GM04504 (cell line): ENCODE measurements at regions not wholly inside any gene's neighbourhood (a gene's known extent, or its start where the extent isn't known, plus 50 kb on each side); places are given as distances from the start of the nearest gene placed in this dataset.

Experiments used
- DNase-seq: peaks from one replicate; pipeline ENCODE4 v3.0.0-alpha.2; 2012; ENCODE audit warnings: low read depth

DNA sequence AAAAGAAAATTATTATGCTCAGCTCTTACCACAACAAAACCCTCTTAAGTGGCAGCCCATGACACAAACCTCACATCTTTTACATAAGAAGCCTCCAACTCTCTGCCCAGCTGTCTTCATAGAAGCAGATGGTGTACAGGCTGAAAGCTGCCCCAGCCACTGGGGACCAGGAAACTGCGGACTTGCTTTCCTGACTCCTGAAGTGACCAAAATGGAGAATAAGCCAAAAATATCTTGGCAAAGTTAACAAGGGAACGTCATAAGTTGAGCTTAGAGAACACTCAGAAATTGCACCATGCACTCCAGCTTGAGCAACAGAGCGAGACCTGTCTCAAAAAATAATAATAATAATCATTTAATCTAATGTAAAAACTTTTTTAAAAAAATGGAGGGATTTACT, 160.3 kb upstream of the CDYL start:
- peak; percentile 49 for DNase-seq

DNA sequence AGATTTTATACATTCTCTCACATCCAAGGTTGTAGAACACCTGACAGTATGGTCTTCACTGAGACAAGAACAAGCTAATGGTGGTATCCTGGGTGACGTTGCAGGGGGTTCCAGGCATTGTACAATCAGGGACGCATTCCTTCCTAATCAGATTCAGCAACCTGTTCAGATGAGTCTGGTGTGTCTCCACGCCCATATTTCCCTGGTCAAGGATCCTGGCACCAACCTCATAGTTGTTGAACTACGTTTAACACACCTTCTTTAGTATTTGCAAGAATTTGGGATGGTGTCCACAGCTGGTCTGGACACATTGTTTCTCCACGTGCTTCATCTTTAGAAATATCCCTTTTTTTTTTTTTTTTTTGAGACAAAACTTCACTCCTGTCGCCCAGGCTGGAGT, 161.0 kb upstream of the CDYL start:
- DNase-seq, result no peak

DNA sequence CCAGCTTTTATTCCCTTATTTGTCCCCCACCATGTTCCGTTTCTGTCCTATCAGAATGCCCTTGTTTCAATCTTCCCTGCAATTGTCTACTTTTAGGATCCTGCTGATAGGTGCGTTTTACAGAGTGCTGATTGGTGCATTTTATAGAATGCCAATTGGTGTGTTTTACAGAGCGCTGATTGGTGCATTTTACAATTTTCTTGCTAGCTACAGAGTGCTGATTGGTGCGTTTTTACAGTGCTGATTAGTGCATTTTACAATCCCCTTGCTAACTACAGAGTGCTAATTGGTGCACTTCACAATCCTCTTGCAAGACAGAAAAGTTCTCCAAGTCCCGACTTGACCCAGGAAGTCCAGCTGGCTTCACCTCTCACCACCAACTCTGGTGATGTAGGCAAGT, 161.6 kb upstream of the CDYL start:
- DNase-seq, result no peak

DNA sequence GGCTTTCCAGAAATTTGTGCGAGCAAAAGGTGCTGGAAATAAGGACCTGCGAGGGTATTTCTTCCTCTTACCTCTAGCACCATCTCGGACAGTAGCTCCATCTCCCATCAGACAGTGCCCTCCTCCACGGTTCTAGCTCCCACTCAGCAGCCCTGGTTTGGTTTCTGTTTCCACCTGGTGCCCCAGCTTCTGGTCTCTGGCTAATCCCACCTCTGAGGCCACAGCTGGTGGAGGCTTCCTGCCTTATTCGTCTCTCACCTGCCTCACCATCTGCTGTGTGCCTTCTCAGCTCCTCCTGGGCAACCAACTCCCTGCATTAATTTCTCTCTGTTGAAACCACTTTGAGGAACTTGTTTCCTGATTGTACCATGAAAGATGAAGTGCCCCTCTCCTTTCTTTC, 162.4 kb upstream of the CDYL start:
- no peak for DNase-seq

DNA sequence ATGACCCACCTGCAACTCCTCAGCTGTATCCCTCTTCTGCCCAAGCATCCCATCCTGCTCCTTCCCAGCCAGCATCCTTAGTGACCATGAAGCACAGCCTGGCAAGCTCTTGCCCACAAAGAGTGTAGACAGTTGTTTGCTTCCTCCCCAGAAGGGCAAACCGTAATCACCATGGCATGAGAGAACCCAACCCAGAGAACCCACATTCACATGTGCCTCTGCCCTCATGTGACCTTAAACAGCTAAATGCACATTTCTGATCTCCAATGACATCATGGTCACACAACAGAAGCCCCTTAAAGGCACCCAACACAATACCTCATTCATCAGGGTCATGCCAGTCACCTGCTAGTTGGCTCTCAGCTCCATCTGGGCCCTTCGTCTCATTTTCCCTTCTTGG, 162.8 kb upstream of the CDYL start:
- no peak for DNase-seq

DNA sequence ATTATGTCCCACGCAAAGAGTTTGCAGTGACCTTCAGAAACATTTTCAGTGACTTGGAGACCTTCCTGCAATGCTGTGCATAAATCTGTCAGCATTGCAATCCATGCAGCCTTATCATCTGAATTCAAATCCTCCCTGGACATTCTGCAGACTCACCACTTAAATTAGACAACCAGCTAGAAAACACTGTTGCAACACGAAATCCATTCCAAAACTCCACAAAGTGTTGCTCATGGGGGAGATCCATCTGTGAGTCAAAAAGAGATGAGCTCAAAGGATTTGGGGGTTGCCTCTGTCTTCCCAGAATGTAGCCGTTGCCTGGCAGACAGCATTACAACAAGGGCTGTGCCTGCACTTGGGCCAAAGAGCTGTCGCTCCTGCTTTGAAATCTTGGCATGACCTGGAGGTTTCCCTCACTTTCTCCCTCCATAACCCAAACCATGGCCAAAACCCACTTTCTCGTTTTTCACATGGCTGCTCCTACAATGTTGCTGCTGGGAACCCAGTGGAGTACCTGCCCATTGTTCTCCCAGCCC, 163.5 kb upstream of the CDYL start:
- peak; percentile 79 for DNase-seq

DNA sequence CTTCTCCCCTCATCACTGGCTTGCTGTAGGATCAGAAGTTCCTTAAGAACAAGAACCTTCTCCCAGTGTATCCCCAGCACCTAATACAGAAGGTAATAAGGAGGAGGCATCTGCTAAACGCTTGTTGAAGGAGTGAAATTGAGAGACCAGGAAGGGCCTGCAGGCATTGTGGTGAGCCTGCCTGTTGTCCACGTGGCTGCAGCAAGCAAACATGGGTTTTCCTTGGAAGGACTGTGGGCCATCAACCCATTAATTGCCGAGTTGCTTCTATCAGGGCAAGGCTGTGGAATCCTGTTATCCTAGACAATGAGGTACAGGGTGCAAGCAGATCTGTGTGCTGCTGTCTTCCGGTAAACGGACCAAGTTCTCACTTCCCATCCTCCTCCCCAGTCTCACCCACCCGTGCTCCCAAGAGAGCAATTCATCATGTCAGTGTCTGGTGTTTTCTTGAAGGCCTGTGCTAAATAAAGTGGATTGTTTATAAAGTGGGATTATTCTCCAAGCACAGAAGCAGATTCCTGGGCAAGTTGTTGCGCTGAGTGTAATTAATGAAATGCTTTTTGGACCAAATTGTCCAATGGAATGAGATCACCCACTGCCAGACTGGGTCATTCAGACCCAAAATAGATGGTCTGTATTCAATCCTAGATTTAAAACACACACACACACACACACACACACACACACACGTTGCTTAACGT, 164.6 kb upstream of the CDYL start:
- no peak for DNase-seq

DNA sequence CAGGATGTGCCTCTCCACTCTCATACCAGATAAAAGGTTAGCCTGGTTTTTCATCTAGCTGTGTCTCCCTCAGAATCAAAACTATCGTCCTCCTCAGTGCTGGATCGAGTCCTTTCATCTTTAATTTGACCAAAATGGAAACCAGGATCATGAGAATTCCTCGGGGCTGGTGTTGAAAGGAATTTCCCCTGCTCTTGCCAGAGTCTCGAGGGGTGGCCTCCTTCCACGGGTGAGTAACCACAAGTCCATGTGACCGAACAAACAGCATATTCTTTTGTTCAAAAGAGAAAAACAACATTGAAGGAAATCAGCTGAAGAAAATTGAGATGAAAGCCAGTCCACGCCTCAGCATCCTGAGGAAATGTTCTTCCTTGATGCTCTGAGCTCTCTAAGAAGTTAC, 165.9 kb upstream of the CDYL start:
- peak; percentile 77 for DNase-seq

DNA sequence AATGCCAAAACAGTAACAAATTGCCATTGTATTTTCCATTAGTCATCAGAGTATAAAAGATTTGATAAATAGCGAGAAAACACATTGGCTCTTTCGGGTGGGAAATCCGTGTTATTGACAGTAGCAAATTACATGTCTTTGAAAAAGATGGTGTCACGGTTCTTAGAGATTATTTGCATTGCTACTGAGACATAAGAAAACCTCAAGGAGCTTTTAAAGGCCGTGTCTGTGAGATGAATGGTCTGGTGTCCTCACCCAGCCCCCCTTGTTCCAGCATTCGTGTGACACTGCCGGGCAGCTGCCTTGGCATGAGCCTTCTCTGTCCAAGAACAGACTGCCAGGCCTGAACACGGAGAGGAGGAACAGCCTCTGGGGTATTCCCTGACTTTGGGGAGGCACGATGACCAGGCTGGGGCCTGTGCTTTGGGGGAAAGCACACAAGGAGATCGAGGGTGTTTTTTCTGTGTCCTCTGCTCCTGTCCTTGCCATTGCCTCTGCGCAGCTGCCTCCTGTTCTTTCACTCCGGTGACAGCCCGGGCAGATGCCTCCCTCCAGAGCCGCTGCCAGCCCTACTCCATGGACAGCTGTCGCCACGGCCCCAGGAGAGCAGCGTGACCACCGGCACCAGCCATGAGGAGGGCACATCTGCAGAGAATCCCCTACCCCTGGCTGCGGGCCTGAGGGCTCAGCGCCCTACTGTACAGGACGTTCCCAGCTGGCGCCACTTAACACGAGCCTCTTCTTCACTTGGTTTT, 167.7 kb upstream of the CDYL start:
- DNase-seq, result no peak

DNA sequence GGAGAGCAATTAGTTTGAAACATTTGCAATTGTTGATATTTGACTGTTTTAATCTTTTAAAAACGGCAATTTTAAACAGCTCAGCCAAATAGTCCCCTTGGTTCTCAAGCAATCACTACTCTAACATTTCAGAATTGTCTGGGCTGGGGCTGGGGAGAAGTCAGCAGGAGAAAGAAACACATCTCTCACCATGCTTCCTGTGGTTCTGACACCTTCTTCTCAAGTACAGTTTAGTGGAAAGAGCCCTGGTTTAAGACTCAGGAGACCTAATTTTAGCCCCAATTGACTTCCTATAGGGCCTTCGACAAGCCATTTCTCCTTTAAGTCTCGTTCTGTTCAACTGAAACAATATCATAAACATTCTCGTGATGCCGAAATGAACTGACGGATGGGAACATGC, 168.4 kb upstream of the CDYL start:
- no peak for DNase-seq

DNA sequence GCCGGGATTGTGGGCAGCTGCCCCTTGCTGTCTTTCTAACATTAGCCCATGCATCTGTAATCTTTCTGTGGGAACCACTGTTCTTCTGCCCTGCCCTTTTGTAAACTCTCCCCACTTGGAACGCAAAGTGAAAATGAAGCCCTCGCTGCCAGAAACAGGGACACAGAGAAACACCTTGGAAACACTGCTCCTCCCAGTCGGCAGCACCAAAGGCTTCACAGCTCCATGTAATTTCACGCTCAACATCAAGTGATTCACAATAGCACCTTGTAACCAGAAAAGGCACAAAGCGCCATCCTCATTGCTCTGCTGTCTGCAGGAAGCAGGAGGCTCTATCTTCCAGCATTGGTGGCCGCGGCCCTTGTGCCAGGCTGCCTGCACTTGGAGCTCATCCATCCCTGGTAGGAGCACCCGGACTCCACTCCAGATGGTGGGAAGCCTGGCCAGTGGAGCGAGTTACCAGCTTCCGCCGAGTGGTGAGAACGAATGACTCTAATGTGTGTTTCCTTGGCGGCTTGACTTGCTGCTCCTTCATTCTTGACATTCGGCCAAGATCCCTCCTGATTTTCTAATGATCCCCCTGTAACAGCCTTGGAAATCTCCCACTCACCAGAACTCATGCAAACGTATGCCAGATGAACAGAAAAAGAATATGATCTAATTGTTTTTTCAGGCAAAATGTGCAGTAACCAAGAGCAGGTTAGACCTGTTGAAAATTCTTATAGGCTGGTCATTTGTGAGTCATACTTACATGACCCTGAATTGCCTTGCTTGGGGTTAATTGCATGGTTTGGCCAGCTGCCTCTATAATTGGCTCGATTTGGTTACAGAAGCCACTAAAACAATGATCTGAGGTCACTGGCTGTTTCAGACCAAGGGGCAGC, 169.1 kb upstream of the CDYL start:
- peak; percentile 69 for DNase-seq

DNA sequence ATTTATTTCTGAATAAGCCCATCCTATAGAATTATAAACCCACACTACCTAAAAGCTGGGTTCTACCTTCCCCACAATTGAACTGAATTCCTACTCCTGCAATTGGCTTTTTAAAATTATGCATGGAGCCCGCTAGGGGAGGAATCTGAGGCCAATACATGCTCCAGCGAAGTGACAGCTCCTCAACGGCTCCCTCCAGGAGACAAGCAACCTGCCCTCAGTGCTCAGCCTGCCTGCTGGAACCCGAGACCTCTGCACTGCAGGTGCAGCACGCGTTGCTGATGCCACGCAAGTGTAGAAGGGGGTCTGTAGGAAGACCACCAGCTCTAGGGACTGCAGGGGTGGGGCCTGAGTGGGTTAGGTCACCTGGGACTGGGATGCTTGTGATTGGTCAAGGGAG, 170.2 kb upstream of the CDYL start:
- no peak for DNase-seq

DNA sequence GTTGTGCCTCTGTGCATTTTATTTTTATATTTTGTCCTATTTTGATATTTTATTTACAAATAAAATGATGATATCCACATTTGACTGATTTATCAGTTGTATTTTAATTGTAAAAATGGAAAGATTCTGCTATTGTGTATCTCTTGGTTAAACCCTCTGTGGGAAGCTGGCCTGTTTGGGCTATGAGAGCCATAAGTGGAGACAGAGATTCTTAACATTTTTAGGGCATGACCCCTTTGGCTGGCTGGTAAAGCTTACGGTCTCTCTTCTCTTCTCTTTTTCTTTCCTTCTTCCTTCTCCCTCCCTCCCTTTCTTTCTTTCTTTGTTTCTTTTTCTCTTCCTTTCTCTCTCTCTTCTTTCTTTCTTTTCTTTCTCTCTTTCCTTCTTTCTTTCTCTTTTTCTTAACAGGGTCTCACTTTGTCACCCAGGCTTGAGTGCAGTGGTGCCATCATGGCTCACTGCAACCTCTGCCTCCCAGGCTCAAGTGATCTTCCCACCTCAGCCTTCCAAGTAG, 172.3 kb upstream of the CDYL start:
- no peak for DNase-seq

DNA sequence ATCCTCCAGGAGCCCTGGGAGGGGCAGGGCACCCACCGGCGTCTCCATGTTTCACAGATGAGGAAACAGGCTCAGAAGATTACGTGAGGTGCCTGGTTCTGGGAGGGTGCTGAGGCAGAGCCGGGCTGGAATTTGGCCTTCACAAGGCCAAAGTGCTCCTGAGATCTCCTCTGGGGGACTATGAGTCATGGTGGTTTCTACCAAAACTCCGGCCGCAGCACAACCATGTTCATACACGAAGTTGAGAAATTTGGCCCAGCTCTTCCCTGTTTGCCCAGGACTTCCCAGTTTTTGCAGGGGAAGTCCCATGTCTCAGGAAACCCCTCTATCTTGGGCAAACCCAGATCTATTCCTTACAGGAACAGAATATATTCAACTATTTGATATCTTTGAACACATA, 172.9 kb upstream of the CDYL start:
- no peak for DNase-seq

DNA sequence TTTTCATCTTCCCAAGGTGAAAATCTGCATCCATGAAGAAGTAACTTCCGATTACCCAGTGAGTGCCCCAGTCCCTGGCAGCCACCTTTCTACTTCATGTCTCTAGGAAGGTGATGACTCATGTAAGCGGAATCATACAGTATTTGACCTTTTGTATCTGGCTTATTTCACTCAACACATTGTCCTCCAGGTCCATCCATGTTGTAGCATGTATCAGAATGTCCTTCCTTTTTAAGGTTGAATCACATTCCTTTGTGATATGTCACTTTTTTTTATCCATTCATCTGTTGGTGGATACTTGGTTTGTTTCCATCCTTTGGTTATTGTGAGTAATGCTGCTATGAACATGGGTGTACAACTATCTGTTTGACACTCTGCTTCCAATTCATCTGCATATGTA, 176.3 kb upstream of the CDYL start:
- no peak for DNase-seq

DNA sequence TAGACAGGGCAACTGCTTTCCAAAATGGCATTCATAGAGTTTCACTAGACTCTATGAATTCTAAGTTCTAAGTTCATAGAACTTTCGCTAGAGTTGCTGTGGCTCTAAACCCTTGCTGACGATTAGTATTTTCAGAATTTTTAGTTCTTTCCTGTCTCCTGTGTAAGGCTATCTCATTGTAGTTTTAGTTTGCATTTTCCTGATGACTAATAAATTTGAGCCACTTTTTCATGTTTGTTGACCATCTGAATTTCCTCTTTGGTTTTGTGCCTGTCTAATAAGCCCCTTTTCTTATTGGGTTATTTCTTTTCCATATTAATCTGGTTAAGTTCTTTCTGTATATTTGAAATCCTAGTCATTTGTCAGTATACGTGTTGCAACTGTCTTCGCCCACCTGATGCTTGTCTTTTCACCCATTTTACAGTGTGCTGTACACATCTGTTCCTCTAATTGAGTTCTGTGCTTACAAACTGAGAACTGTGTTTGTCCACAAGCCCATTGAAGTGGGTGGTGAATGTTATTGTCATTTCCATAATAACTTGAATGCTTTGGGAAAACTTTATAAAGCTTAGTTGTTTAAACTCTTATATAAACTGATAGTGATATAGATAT, 177.7 kb upstream of the CDYL start:
- no peak for DNase-seq

DNA sequence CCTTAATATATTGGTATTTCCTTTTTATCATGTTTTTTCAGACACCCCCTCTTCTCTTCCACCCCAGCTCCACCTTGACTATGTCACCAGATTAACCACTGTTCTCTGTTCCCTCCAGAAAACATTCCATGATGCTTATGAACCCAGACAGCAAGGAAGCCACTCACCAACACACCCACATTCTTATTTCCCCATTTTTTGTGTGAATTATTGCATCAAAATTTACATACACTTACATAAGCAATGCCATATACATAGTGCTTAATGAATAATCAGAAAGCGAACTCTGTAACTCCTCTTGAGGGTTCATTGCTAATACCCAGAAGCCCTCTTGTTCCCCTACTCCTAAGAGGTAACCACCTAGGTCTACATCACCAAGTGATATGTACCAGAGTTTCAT, 182.3 kb upstream of the CDYL start:
- DNase-seq, result no peak

DNA sequence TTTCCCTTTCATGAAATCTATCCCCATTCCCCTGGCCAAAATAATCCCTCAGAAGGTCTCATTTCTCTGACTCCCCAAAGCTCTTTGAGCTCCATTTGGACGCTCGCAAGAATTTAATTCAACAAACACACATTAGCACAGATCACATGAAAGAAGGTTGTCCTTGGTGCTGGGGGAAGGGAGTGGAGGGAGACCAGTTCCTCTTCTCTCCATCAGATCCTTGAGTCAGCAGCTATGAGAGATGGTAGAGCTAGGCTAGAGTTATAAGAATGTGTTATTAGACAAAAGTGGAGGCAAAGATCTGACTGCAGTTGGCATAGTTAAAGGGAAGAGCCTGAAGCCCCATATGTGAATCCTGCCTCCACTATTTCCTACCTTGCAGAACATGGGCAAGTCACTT, 184.2 kb upstream of the CDYL start:
- DNase-seq, result no peak

DNA sequence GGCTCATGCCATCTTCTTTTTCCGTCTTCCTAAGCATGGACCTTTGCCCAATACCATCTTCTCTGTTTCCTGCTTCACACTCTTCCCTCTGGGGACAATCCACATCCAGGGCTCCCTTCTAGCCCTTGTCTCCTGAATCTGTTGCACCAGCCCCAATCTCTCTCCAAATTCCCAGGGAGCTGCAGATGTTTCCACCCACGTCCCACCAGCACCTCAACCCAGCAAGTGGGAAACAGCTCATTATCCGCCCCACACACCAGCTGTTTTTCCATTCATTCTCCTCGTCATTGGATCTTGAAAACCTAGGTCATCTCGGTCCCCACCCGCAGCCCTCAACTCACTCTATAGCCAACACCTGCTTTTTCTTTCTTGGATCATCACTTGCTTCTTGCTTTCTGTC, 185.0 kb upstream of the CDYL start:
- no peak for DNase-seq

DNA sequence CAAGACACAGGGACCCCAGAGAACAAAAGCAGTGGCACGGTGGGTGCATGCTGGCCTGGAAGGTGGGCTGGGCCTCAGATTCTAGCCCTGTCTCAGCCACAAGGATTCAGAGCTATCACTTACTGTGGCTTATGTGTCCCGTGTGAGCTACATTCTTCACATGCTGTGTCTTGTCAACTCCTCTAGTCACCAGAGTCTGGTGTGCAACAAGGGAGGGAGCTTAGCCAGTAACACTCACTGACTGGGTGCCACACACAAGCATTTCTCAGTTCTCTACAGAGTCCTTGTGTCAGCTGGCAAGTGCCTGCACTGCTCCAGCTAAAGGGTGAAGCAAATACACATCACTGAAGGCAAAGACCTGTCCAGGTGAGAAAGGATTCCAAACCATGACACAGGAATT, 186.9 kb upstream of the CDYL start:
- no peak for DNase-seq

DNA sequence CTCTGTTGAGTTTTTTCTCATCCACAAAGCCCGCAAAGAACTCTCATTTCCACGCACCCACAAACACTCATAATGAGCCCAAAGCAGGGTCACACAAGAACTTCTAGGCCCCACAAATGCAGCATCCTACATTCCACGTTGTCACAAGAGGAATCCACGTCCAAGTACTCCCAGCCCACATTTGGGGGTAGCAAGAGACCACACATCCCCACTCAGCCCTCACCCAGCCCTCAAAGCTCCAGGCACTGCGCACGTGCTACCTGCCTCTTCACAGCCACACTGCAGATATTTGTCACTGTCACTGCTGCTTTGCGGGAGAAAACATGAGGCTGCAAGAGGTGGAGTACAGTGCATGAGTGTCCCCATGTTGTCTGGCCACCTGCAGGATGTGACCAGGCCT, 187.6 kb upstream of the CDYL start:
- no peak for DNase-seq

DNA sequence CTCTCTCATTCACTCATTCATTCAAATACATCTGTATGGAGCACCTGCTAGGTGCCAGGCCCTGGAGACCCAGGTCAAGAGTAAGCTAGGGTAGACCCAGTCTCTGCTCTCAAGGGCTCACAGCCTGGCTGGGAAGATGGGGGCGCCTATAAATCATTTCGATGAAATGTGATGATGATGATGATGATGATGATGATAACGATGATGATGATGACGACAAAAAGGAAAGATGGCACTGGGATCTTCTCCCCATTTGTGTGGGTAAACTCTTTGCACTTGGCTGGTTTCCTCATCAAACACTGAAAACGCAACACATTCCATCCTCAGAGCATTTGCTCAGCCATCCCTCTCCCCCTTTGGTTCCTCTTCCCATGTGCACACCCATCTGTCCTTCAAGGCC, 188.0 kb upstream of the CDYL start:
- DNase-seq, result no peak
